Liver (tissue), 8 donors: ENCODE measurements at regions not wholly inside any gene's neighbourhood (a gene's known extent, or its start where the extent isn't known, plus 50 kb on each side); places are given as distances from the start of the nearest gene placed in this dataset.
A peak's percentile ranks its signal among the peaks of the same experiment; 100 is the strongest.

Source experiments
- DNase-seq: peaks from one replicate; pipeline ENCODE4 v3.0.0-alpha.2; 2017; ENCODE audit warnings: low spot score
- H3K27ac ChIP-seq, 2 donors: one replicate each; pipeline ENCODE4 v1.7.0; 2013; ENCODE audit warnings: inconsistent platforms in 2 of 2, low read length in 2 of 2, control low read depth in 1 of 2, low read depth in 1 of 2, mild to moderate bottlenecking in 1 of 2
- H3K27me3 ChIP-seq, 4 donors: one replicate each; pipeline versions ENCODE4 v1.6.1 to v1.7.0; 2013; ENCODE audit warnings: low read length in 3 of 4, inconsistent platforms in 1 of 4, mild to moderate bottlenecking in 1 of 4, moderate library complexity in 1 of 4; ENCODE audit not compliant: control insufficient read depth in 4 of 4, insufficient read depth in 4 of 4
- H3K36me3 ChIP-seq, 4 donors: one replicate each; pipeline versions ENCODE4 v1.6.1 to v1.7.0; 2013; ENCODE audit warnings: low read length in 3 of 4, mild to moderate bottlenecking in 3 of 4, low read depth in 1 of 4, moderate library complexity in 1 of 4; ENCODE audit not compliant: control insufficient read depth in 4 of 4, insufficient read depth in 3 of 4
- H3K4me1 ChIP-seq, 4 donors: one replicate each; pipeline versions ENCODE4 v1.6.1 to v1.7.0; 2013; ENCODE audit warnings: low read length in 3 of 4, mild to moderate bottlenecking in 3 of 4, moderate library complexity in 1 of 4; ENCODE audit not compliant: control insufficient read depth in 4 of 4, insufficient read depth in 4 of 4
- H3K4me3 ChIP-seq, 3 donors: one replicate each; pipeline versions ENCODE4 v1.6.1 to v1.7.0; 2013; ENCODE audit warnings: low read length in 3 of 3, control low read depth in 1 of 3, low read depth in 1 of 3, mild to moderate bottlenecking in 1 of 3
- H3K9ac ChIP-seq, 2 donors: one replicate each; pipeline ENCODE4 v1.7.0; 2013; ENCODE audit warnings: low read length in 2 of 2, mild to moderate bottlenecking in 2 of 2, moderate library complexity in 2 of 2, control low read depth in 1 of 2, low read depth in 1 of 2
- H3K9me3 ChIP-seq, 4 donors: one replicate each; pipeline versions ENCODE4 v1.6.1 to v1.7.0; 2013; ENCODE audit warnings: low read length in 3 of 4; ENCODE audit not compliant: control insufficient read depth in 4 of 4
- CTCF ChIP-seq: fragments of 150-350 bp; IDR thresholded peaks from 2 replicates; pipeline ENCODE4 v1.5.1; 2017; ENCODE audit warnings: improper control_type of control experiment, low read depth, low read length; ENCODE audit not compliant: missing input control
- EGR1 ChIP-seq, 2 donors: IDR thresholded peaks; 2 replicates each; pipeline ENCODE4 v1.6.1; 2016 to 2018; ENCODE audit warnings: antibody characterized with exemption in 2 of 2, low read depth in 2 of 2
- FOXA1 ChIP-seq: IDR thresholded peaks from 2 replicates; pipeline ENCODE4 v1.6.1; 2016; ENCODE audit warnings: antibody characterized with exemption
- FOXA2 ChIP-seq: IDR thresholded peaks from 2 replicates; pipeline ENCODE4 v1.6.1; 2016; ENCODE audit warnings: antibody characterized with exemption
- GABPA ChIP-seq, 2 donors: IDR thresholded peaks in 1 of 2; conservative IDR thresholded peaks in 1 of 2; 2 replicates each; pipeline ENCODE4 v1.6.1; 2016; ENCODE audit warnings: antibody characterized with exemption in 2 of 2, mild to moderate bottlenecking in 1 of 2, moderate library complexity in 1 of 2
- HNF4A ChIP-seq, 2 donors: conservative IDR thresholded peaks; 2 replicates each; pipeline ENCODE4 v1.6.1; 2016; ENCODE audit warnings: antibody characterized with exemption in 2 of 2, mild to moderate bottlenecking in 2 of 2
- HNF4G ChIP-seq: IDR thresholded peaks from 2 replicates; pipeline ENCODE4 v1.6.1; 2016; ENCODE audit warnings: antibody characterized with exemption
- JUND ChIP-seq, 2 donors: IDR thresholded peaks; 2 replicates each; pipeline ENCODE4 v1.6.1; 2016; ENCODE audit warnings: antibody characterized with exemption in 2 of 2
- NR2F2 ChIP-seq: IDR thresholded peaks from 2 replicates; pipeline ENCODE4 v1.6.1; 2016; ENCODE audit warnings: antibody characterized with exemption
- RAD21 ChIP-seq, 2 donors: IDR thresholded peaks; 2 replicates each; pipeline ENCODE4 v1.6.1; 2016; ENCODE audit warnings: antibody characterized with exemption in 2 of 2, mild to moderate bottlenecking in 2 of 2
- REST ChIP-seq: IDR thresholded peaks from 2 replicates; pipeline ENCODE4 v1.6.1; 2016; ENCODE audit warnings: antibody characterized with exemption, mild to moderate bottlenecking
- RXRA ChIP-seq, 2 donors: IDR thresholded peaks; 2 replicates each; pipeline ENCODE4 v1.6.1; 2017 to 2018; ENCODE audit warnings: antibody characterized with exemption in 2 of 2, mild to moderate bottlenecking in 1 of 2
- SP1 ChIP-seq: IDR thresholded peaks from 2 replicates; pipeline ENCODE4 v1.6.1; 2018; ENCODE audit warnings: antibody characterized with exemption, mild to moderate bottlenecking
- TAF1 ChIP-seq: conservative IDR thresholded peaks from 2 replicates; pipeline ENCODE4 v1.6.1; 2016; ENCODE audit warnings: antibody characterized with exemption, mild to moderate bottlenecking
- YY1 ChIP-seq: IDR thresholded peaks from 2 replicates; pipeline ENCODE4 v1.6.1; 2016; ENCODE audit warnings: antibody characterized with exemption, mild to moderate bottlenecking
- WGBS: extraction: QIAGEN DNeasy Blood & Tissue Kit; methylation state at CpG from one replicate; pipeline ENCODE4 v1.1.7; 2013; 5-methylcytosine and 5-hydroxymethylcytosine counted together
- TF ChIP-seq, protein P1 (sequence below): IDR thresholded peaks from 2 replicates; pipeline ENCODE4 v1.6.1; 2016; ENCODE audit warnings: antibody characterized with exemption
- donor health status: healthy.
- donor health status: healthy.
- donor health status: healthy.
- donor health status: healthy.
- donor health status: healthy.

GRCh38 chr6:43858161-43859153 lies 88.4 kb downstream of the VEGFA start:
- H3K4me1 ChIP-seq, result peaks cover 0 to 12% (median 3%) of the 10 kb centered on the region in 4 donors
- H3K27ac ChIP-seq, result no peak overlapping the region
- TF ChIP-seq CTCF (no peak), FOXA1 (no peak), TAF1 (no peak), JUND (IDR thresholded peaks at IDR 0.05) (no peak), REST (no peak), RXRA (IDR thresholded peaks at IDR 0.05) (no peak), SP1 (no peak), EGR1 (IDR thresholded peaks at IDR 0.05; ENCODE audit: low read depth in 2 of 2) (no peak), FOXA2 (no peak)
- H3K36me3 ChIP-seq, result no peaks in the 10 kb centered on the region
- H3K27me3 ChIP-seq, result no peaks in the 10 kb centered on the region
- H3K9me3 ChIP-seq, result no peaks in the 10 kb centered on the region
- DNase-seq, result no peak
- 83% methylated on average over 11 of the region's 11 CpGs for WGBS
- no peak overlapping the region for H3K4me3 ChIP-seq
- no peak overlapping the region for H3K9ac ChIP-seq

- Histone ChIP-seq H3K4me1 (peaks cover 2 to 16% (median 10%) of the 10 kb centered on the region in 4 donors), H3K9me3 (no peaks in the 10 kb centered on the region), H3K9ac (no peak overlapping the region), H3K4me3 (no peak overlapping the region), H3K27me3 (no peaks in the 10 kb centered on the region), H3K27ac (peak overlapping the region; percentile 1 to 6), H3K36me3 (no peaks in the 10 kb centered on the region)
- peak; percentile 57 for DNase-seq
- WGBS, result 52% methylated on average over 6 of the region's 6 CpGs
- TF ChIP-seq CTCF (peak; percentile 82), JUND (IDR thresholded peaks at IDR 0.05) (no peak), RAD21 (IDR thresholded peaks at IDR 0.05) (peak; percentile 95 to 98), NR2F2 (no peak), FOXA1 (no peak), GABPA (IDR thresholded peaks at IDR 0.05 in 1 of 2, conservative IDR thresholded peaks at IDR 0.05 in 1 of 2) (no peak), SP1 (peak; percentile 59), HNF4A (conservative IDR thresholded peaks at IDR 0.05) (peak; percentile 48 to 69), HNF4G (no peak), RXRA (IDR thresholded peaks at IDR 0.05) (peak; percentile 41 to 73), YY1 (no peak)
- TF ChIP-seq, protein P1, sequence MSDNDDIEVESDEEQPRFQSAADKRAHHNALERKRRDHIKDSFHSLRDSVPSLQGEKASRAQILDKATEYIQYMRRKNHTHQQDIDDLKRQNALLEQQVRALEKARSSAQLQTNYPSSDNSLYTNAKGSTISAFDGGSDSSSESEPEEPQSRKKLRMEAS, result no peak
These were observed 86.2 kb downstream of the VEGFA start for GRCh38 chr6:43856005-43856765.
